GM12878 (cell line): ENCODE measurements at regions not wholly inside any gene's neighbourhood (a gene's known extent, or its start where the extent isn't known, plus 50 kb on each side); places are given as distances from the start of the nearest gene placed in this dataset.

ENCODE experiments used
- ATAC-seq: fragments of 200-7000 bp; cut with Tn5 transposase; 3 replicates; pipeline ENCODE4 v1.9.1; 2020; ENCODE audit warnings: mild to moderate bottlenecking, moderate library complexity
- BruUV-seq: library from RNA; stranded (reverse); fragments of 400-500 nt; replicated peaks from 2 replicates; lab custom pipeline; 2021; lab: Mats Ljungman, UMichigan
- CTCF ChIA-PET: fragments of 300-600 bp; sonication (Branson Sonifier 250); formaldehyde crosslinking; extraction: SDS; loops from one replicate; lab custom pipeline; 2021; ENCODE audit warnings: inconsistent platforms; lab: Yijun Ruan, JAX
- POLR2A ChIA-PET: fragments of 350-600 bp; formaldehyde crosslinking; extraction: SDS; loops from one replicate; lab custom pipeline; 2021; ENCODE audit warnings: inconsistent platforms; lab: Charles Lee
- RAD21 ChIA-PET: fragments of 300-600 bp; sonication (Branson Sonifier 250); formaldehyde crosslinking; loops from one replicate; lab custom pipeline; 2023; ENCODE audit warnings: antibody characterized with exemption; ENCODE audit not compliant: unreplicated experiment; lab: Charles Lee
- SMC1A ChIA-PET: fragments of 300-600 bp; sonication (Branson Sonifier 250); formaldehyde crosslinking; loops from one replicate; lab custom pipeline; 2023; ENCODE audit not compliant: unreplicated experiment, uncharacterized antibody; lab: Charles Lee
- DNase-seq: peaks from one replicate; pipeline ENCODE4 v3.0.0-alpha.2; 2011; ENCODE audit warnings: low read depth, low spot score
- FAIRE-seq: peaks from 3 replicates; lab custom pipeline; 2011; peaks lifted over from hg19 to GRCh38; lab: Jason Lieb, UNC
- H2AFZ ChIP-seq: 2 replicates; pipeline ENCODE4 v1.6.0; 2011; ENCODE audit warnings: low read depth, low read length, control low read depth; ENCODE audit not compliant: control insufficient read depth
- H3K27ac ChIP-seq: 2 replicates; pipeline ENCODE4 v1.5.1; 2011; ENCODE audit warnings: control low read depth; ENCODE audit not compliant: control insufficient read depth, insufficient read depth
- H3K27me3 ChIP-seq, 2 experiments: replicated peaks in 1 of 2; 2 replicates each; pipeline versions ENCODE4 v1.6.0 to v1.6.1; 2011; ENCODE audit warnings: low read length in 1 of 2; ENCODE audit not compliant: control insufficient read depth in 2 of 2, insufficient read depth in 2 of 2
- H3K36me3 ChIP-seq, 2 experiments: 2 replicates each; pipeline ENCODE4 v1.5.1; 2011; ENCODE audit warnings: low read length in 1 of 2; ENCODE audit not compliant: control insufficient read depth in 2 of 2, insufficient read depth in 2 of 2
- H3K4me1 ChIP-seq: 2 replicates; pipeline ENCODE4 v1.6.1; 2011; ENCODE audit warnings: mild to moderate bottlenecking, low read length, moderate library complexity, mixed read lengths; ENCODE audit not compliant: control insufficient read depth, insufficient read depth
- H3K4me2 ChIP-seq: 2 replicates; pipeline ENCODE4 v1.6.0; 2011; ENCODE audit warnings: control low read depth; ENCODE audit not compliant: control insufficient read depth, insufficient read depth
- H3K4me3 ChIP-seq: fragments of 200-600 bp; sonication (generic); 2 replicates; pipeline ENCODE4 v1.5.1; 2016
- H3K79me2 ChIP-seq: 2 replicates; pipeline ENCODE4 v1.6.0; 2011; ENCODE audit warnings: low read length; ENCODE audit not compliant: control insufficient read depth, insufficient read depth
- H3K9ac ChIP-seq: 2 replicates; pipeline ENCODE4 v1.8.0; 2011; ENCODE audit warnings: low read length, control low read depth, mixed read lengths; ENCODE audit not compliant: control insufficient read depth, insufficient read depth
- H3K9me3 ChIP-seq: replicated peaks from 3 replicates; pipeline ENCODE4 v1.5.1; 2011; ENCODE audit warnings: mild to moderate bottlenecking, low read length; ENCODE audit not compliant: control insufficient read depth, insufficient read depth
- H4K20me1 ChIP-seq: 2 replicates; pipeline ENCODE4 v1.6.0; 2011; ENCODE audit not compliant: control insufficient read depth, insufficient read depth
- ASH2L ChIP-seq: fragments of 300-600, 200-600 bp; sonication (generic); IDR thresholded peaks from 2 replicates; pipeline ENCODE4 v1.6.1; 2017; ENCODE audit warnings: low read depth, mild to moderate bottlenecking, borderline replicate concordance
- CBFB ChIP-seq: IDR thresholded peaks from 2 replicates; pipeline ENCODE4 v1.6.1; 2016; ENCODE audit warnings: antibody characterized with exemption, low read depth
- FOXM1 ChIP-seq: IDR thresholded peaks from 2 replicates; pipeline ENCODE4 v1.6.1; 2012; ENCODE audit warnings: low read depth, mild to moderate bottlenecking, inconsistent platforms, low read length, moderate library complexity
- GABPA ChIP-seq: IDR thresholded peaks from 2 replicates; pipeline ENCODE4 v1.6.1; 2014; ENCODE audit warnings: antibody characterized with exemption, low read depth, mild to moderate bottlenecking, inconsistent platforms
- KAT2A ChIP-seq: conservative IDR thresholded peaks from 2 replicates; pipeline ENCODE4 v1.6.1; 2011; ENCODE audit warnings: low read depth, low read length; ENCODE audit not compliant: control insufficient read depth
- KLF5 ChIP-seq: fragments of 450-650 bp; IDR thresholded peaks from 2 replicates; pipeline ENCODE4 v1.6.1; 2014; ENCODE audit warnings: mild to moderate bottlenecking; ENCODE audit not compliant: partially characterized antibody
- NBN ChIP-seq: fragments of 450-650 bp; IDR thresholded peaks from 2 replicates; pipeline ENCODE4 v1.6.1; 2016
- NR2F1 ChIP-seq: fragments of 450-650 bp; conservative IDR thresholded peaks from 2 replicates; pipeline ENCODE4 v1.6.1; 2017; ENCODE audit warnings: mild to moderate bottlenecking
- NRF1 ChIP-seq: conservative IDR thresholded peaks from 2 replicates; pipeline ENCODE4 v1.6.1; 2011; ENCODE audit warnings: mild to moderate bottlenecking, low read depth, low read length, improper control_type of control experiment
- RELB ChIP-seq: fragments of 450-650 bp; IDR thresholded peaks from 2 replicates; pipeline ENCODE4 v1.6.1; 2017; ENCODE audit warnings: low read depth, mild to moderate bottlenecking, moderate library complexity
- SIN3A ChIP-seq: IDR thresholded peaks from 2 replicates; pipeline ENCODE4 v1.6.1; 2012; ENCODE audit warnings: low read depth, low read length, improper control_type of control experiment
- SIX5 ChIP-seq: IDR thresholded peaks from 2 replicates; pipeline ENCODE4 v1.6.1; 2011; ENCODE audit warnings: mild to moderate bottlenecking, low read depth, low read length, moderate library complexity; ENCODE audit not compliant: severe bottlenecking
- SUPT20H ChIP-seq: IDR thresholded peaks from 2 replicates; pipeline ENCODE4 v1.6.1; 2011; ENCODE audit warnings: low read depth, mild to moderate bottlenecking, low read length, moderate library complexity, borderline replicate concordance; ENCODE audit not compliant: control insufficient read depth
- TCF7 ChIP-seq: IDR thresholded peaks from 2 replicates; pipeline ENCODE4 v1.6.1; 2014; ENCODE audit warnings: antibody characterized with exemption, borderline replicate concordance
- ZNF622 ChIP-seq: fragments of 450-650 bp; IDR thresholded peaks from 2 replicates; pipeline ENCODE4 v1.6.1; 2017; ENCODE audit warnings: mild to moderate bottlenecking, inconsistent platforms
- ZNF687 ChIP-seq: fragments of 450-650 bp; IDR thresholded peaks from 2 replicates; pipeline ENCODE4 v1.6.1; 2017; ENCODE audit warnings: mild to moderate bottlenecking, moderate library complexity
- ZSCAN29 ChIP-seq: fragments of 450-650 bp; IDR thresholded peaks from 2 replicates; pipeline ENCODE4 v1.6.1; 2017; ENCODE audit warnings: mild to moderate bottlenecking, moderate library complexity
- WGBS: methylation state at CpG from one replicate; pipeline ENCODE4 v1.1.6; 2016; ENCODE audit warnings: low lambda C conversion rate; ENCODE audit not compliant: insufficient replicate concordance, insufficient coverage; ENCODE audit errors: missing lambda C conversion rate; 5-methylcytosine and 5-hydroxymethylcytosine counted together
- in situ Hi-C: fragments of 300-500 bp; cut with MboI; formaldehyde crosslinking; loops from 9 replicates; pipeline ENCODE4 v1.14.3; 2018; ENCODE audit warnings: mixed read lengths
- intact Hi-C: fragments of 100-400 bp; cut with micrococcal nuclease; formaldehyde crosslinking; loops from one replicate; pipeline ENCODE4 v1.14.2; 2022; ENCODE audit not compliant: unreplicated experiment
- TF ChIP-seq, protein P1 (sequence below): fragments of 450-650 bp; formaldehyde crosslinking; IDR thresholded peaks from 2 replicates; pipeline ENCODE4 v1.4.0; 2020; ENCODE audit warnings: mild to moderate bottlenecking, moderate library complexity

DNA sequence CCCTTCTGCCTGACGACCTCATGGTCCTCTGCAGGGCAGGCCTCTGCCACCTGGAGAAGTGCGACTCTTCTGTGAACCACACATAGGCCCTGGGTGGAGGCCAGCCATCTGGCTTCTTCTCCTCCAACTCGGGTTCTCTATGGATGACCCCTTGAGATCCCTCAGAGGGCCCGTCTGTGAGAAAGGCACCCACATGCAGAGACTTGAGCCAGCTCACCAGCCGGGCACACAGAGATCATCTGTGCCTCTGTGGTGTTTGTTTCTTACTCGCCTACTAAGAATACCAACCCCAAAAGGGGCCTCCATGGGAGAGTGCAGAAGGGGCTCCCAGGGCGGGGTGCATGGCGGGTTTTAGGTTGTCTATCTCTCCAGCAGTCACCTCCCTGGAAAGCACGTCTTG lies 176.5 kb upstream of the SALL3 start:
- RAD21 ChIA-PET, result no interaction called here
- POLR2A ChIA-PET, result no interaction called here
- H3K9me3 ChIP-seq, result no peaks in the 10 kb centered on the region; the same call in 2 of the 3 replicates
- WGBS, result 24% methylated on average over 9 of the region's 9 CpGs
- H3K4me2 ChIP-seq, result no peak overlapping the region
- H3K9ac ChIP-seq, result no peak overlapping the region
- ATAC-seq, result no peak
- H3K79me2 ChIP-seq, result no peaks in the 10 kb centered on the region
- BruUV-seq, result no TSS peak
- in situ Hi-C loops (no loop called here), intact Hi-C loops (no loop called here)
- TF ChIP-seq FOXM1, result no peak
- TF ChIP-seq NRF1, result no peak
- TF ChIP-seq CBFB, result no peak
- TF ChIP-seq SIN3A, result no peak
- TF ChIP-seq ZNF687, result no peak
- TF ChIP-seq NR2F1, result no peak
- no peak for TF ChIP-seq SUPT20H
- no peak for TF ChIP-seq ZSCAN29
- TF ChIP-seq RELB, result no peak
- no peak for TF ChIP-seq SIX5
- no peak for TF ChIP-seq ASH2L
- no peak for TF ChIP-seq GABPA
- TF ChIP-seq KAT2A, result no peak
- no peak for TF ChIP-seq KLF5
- TF ChIP-seq ZNF622, result no peak
- no peak for TF ChIP-seq NBN
- TF ChIP-seq, protein P1, sequence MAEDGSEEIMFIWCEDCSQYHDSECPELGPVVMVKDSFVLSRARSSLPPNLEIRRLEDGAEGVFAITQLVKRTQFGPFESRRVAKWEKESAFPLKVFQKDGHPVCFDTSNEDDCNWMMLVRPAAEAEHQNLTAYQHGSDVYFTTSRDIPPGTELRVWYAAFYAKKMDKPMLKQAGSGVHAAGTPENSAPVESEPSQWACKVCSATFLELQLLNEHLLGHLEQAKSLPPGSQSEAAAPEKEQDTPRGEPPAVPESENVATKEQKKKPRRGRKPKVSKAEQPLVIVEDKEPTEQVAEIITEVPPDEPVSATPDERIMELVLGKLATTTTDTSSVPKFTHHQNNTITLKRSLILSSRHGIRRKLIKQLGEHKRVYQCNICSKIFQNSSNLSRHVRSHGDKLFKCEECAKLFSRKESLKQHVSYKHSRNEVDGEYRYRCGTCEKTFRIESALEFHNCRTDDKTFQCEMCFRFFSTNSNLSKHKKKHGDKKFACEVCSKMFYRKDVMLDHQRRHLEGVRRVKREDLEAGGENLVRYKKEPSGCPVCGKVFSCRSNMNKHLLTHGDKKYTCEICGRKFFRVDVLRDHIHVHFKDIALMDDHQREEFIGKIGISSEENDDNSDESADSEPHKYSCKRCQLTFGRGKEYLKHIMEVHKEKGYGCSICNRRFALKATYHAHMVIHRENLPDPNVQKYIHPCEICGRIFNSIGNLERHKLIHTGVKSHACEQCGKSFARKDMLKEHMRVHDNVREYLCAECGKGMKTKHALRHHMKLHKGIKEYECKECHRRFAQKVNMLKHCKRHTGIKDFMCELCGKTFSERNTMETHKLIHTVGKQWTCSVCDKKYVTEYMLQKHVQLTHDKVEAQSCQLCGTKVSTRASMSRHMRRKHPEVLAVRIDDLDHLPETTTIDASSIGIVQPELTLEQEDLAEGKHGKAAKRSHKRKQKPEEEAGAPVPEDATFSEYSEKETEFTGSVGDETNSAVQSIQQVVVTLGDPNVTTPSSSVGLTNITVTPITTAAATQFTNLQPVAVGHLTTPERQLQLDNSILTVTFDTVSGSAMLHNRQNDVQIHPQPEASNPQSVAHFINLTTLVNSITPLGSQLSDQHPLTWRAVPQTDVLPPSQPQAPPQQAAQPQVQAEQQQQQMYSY, result no peak
- no peak for TF ChIP-seq TCF7
- no peaks in the 10 kb centered on the region for H3K4me1 ChIP-seq
- H3K27me3 ChIP-seq, result no peaks in the 10 kb centered on the region
- no peak overlapping the region for H3K27ac ChIP-seq
- H3K4me3 ChIP-seq, result no peak overlapping the region
- SMC1A ChIA-PET, result no interaction called here
- CTCF ChIA-PET, result no interaction called here
- no peak overlapping the region for H2AFZ ChIP-seq
- FAIRE-seq, result no peak
- DNase-seq, result no peak
- H3K36me3 ChIP-seq, result no peaks in the 10 kb centered on the region
- no peaks in the 10 kb centered on the region for H4K20me1 ChIP-seq
